ENCODE measurements at regions not wholly inside any gene's neighbourhood (a gene's known extent, or its start where the extent isn't known, plus 50 kb on each side); places are given as distances from the start of the nearest gene placed in this dataset.

- TF ChIP-seq PATZ1 (CRISPR knock-in tag; IDR thresholded peaks at IDR 0.05; ENCODE audit: borderline replicate concordance): no peak
- TF ChIP-seq AFF4 (CRISPR knock-in tag; IDR thresholded peaks at IDR 0.05): no peak
- no peak for TF ChIP-seq NR3C1 (CRISPR knock-in tag; IDR thresholded peaks at IDR 0.05)
- TF ChIP-seq GABPA (tag; conservative IDR thresholded peaks at IDR 0.05; ENCODE audit: low read depth): no peak
- no peak for TF ChIP-seq ZNF561 (CRISPR knock-in tag; conservative IDR thresholded peaks at IDR 0.05)
- no peak for TF ChIP-seq CTCF (IDR thresholded peaks at IDR 0.05 in 2 of 3, conservative IDR thresholded peaks at IDR 0.05 in 1 of 3; ENCODE audit: insufficient read depth in 2 of 3, low read depth in 1 of 3, low read length in 3 of 3)
- no peak for TF ChIP-seq USF2 (CRISPR knock-in tag; IDR thresholded peaks at IDR 0.05)
- no peak for TF ChIP-seq ZBTB40 (IDR thresholded peaks at IDR 0.05)
- TF ChIP-seq ZBTB40 (CRISPR knock-in tag; IDR thresholded peaks at IDR 0.05): no peak
- TF ChIP-seq ATF3 (IDR thresholded peaks at IDR 0.05): no peak
- no peak for TF ChIP-seq ATF3 (CRISPR knock-in tag; conservative IDR thresholded peaks at IDR 0.05)
- TF ChIP-seq ZNF639 (CRISPR knock-in tag; conservative IDR thresholded peaks at IDR 0.05 in 1 of 2, IDR thresholded peaks at IDR 0.05 in 1 of 2): no peak
- no peak for TF ChIP-seq CEBPB (tag; IDR thresholded peaks at IDR 0.05)
These were observed 278.1 kb upstream of the LRTM1 start for GRCh38 chr3:55205990-55206389.
